Gastroesophageal sphincter (tissue), 3 donors: ENCODE measurements at regions not wholly inside any gene's neighbourhood (a gene's known extent, or its start where the extent isn't known, plus 50 kb on each side); places are given as distances from the start of the nearest gene placed in this dataset.

Experiments
- CTCF ChIP-seq, 4 experiments: fragments of 200-600 bp in 2 of 4; fragments of 450-650 bp in 2 of 4; sonication (generic) in 1 of 4; IDR thresholded peaks; one replicate each; pipeline ENCODE4 v1.5.1; 2017 to 2019; ENCODE audit warnings: antibody characterized with exemption in 4 of 4, mild to moderate bottlenecking in 2 of 4, moderate library complexity in 2 of 4
- POLR2A ChIP-seq, 2 donors: fragments of 450-650 bp; IDR thresholded peaks; one replicate each; pipeline ENCODE4 v1.6.1; 2017; ENCODE audit warnings: antibody characterized with exemption in 2 of 2, mild to moderate bottlenecking in 2 of 2, moderate library complexity in 1 of 2
- POLR2AphosphoS5 ChIP-seq: sonication (generic); formaldehyde crosslinking; IDR thresholded peaks from one replicate; pipeline ENCODE4 v1.6.1; 2017; ENCODE audit warnings: antibody characterized with exemption

- TF ChIP-seq CTCF (IDR thresholded peaks at IDR 0.05) (no peak), POLR2AphosphoS5 (no peak), POLR2A (IDR thresholded peaks at IDR 0.05) (no peak)
Measured at GRCh38 chr9:129403779-129404620, 216.9 kb downstream of the C9orf50 start.
